HEK293 (cell line): ENCODE measurements at regions not wholly inside any gene's neighbourhood (a gene's known extent, or its start where the extent isn't known, plus 50 kb on each side); places are given as distances from the start of the nearest gene placed in this dataset.

ENCODE experiments used
- CTCF ChIA-PET: fragments of 350-600 bp; formaldehyde crosslinking; extraction: SDS; loops from one replicate; lab custom pipeline; 2021; ENCODE audit warnings: antibody characterized with exemption; lab: Yijun Ruan, JAX
- POLR2A ChIA-PET: fragments of 300-600 bp; formaldehyde crosslinking; extraction: SDS; loops from one replicate; lab custom pipeline; 2020; ENCODE audit warnings: antibody characterized with exemption, inconsistent platforms; lab: Yijun Ruan, JAX
- H3K27ac ChIP-seq: fragments of 200-500 bp; sonication (Bioruptor generic); 2 replicates; pipeline ENCODE4 v1.5.1; 2014; ENCODE audit warnings: low read depth, low read length, control low read depth, inconsistent platforms; ENCODE audit errors: extremely low read depth
- H3K36me3 ChIP-seq, 2 experiments: fragments of 200-500 bp in 1 of 2; sonication (Bioruptor generic) in 1 of 2; 1 replicate in 1 of 2; 2 replicates in 1 of 2; pipeline ENCODE4 v1.5.1; 2014 to 2017; ENCODE audit warnings: inconsistent platforms in 2 of 2, low read length in 2 of 2; ENCODE audit not compliant: control insufficient read depth in 2 of 2, insufficient read depth in 1 of 2
- H3K4me1 ChIP-seq: fragments of 200-500 bp; sonication (Bioruptor generic); 2 replicates; pipeline ENCODE4 v1.5.1; 2014; ENCODE audit warnings: mild to moderate bottlenecking, low read length, inconsistent platforms; ENCODE audit not compliant: control insufficient read depth, insufficient read depth
- H3K4me3 ChIP-seq: 2 replicates; pipeline ENCODE4 v1.5.1; 2011; ENCODE audit warnings: low read depth, mild to moderate bottlenecking, control low read depth, low read length, moderate library complexity
- H3K9me3 ChIP-seq: fragments of 200-500 bp; sonication (Bioruptor generic); 2 replicates; pipeline ENCODE4 v1.5.1; 2014; ENCODE audit warnings: low read depth, low read length, inconsistent platforms; ENCODE audit not compliant: control insufficient read depth, insufficient read depth
- GLIS2 ChIP-seq: fragments of 450-650 bp; formaldehyde crosslinking; IDR thresholded peaks from 2 replicates; pipeline ENCODE4 v1.5.1; 2016; ENCODE audit warnings: missing biosample characterization, missing genetic modification characterization
- HOXD13 ChIP-seq: sonication (generic); formaldehyde crosslinking; IDR thresholded peaks from 2 replicates; pipeline ENCODE4 v1.8.0; 2022; ENCODE audit warnings: missing genetic modification reagents, borderline replicate concordance
- IKZF3 ChIP-seq: fragments of 450-650 bp; IDR thresholded peaks from 2 replicates; pipeline ENCODE4 v1.5.0; 2018; ENCODE audit warnings: missing biosample characterization, mild to moderate bottlenecking, missing genetic modification characterization, moderate library complexity
- MYNN ChIP-seq: fragments of 450-650 bp; formaldehyde crosslinking; IDR thresholded peaks from 2 replicates; pipeline ENCODE4 v1.5.1; 2016; ENCODE audit warnings: missing biosample characterization, missing genetic modification characterization, borderline replicate concordance
- SETDB1 ChIP-seq: IDR thresholded peaks from one replicate; pipeline ENCODE4 v1.6.1; 2017; ENCODE audit warnings: mild to moderate bottlenecking, low read length, moderate library complexity, mixed read lengths; ENCODE audit not compliant: insufficient read length
- SP2 ChIP-seq: fragments of 450-650 bp; formaldehyde crosslinking; IDR thresholded peaks from 2 replicates; pipeline ENCODE4 v1.5.1; 2016; ENCODE audit warnings: missing biosample characterization, missing genetic modification characterization
- SP7 ChIP-seq: fragments of 450-650 bp; formaldehyde crosslinking; IDR thresholded peaks from 2 replicates; pipeline ENCODE4 v1.5.1; 2016; ENCODE audit warnings: missing biosample characterization, missing genetic modification characterization
- ZBTB21 ChIP-seq: fragments of 450-650 bp; formaldehyde crosslinking; IDR thresholded peaks from 2 replicates; pipeline ENCODE4 v1.5.1; 2017; ENCODE audit warnings: missing biosample characterization, missing genetic modification characterization
- ZBTB8A ChIP-seq: fragments of 450-650 bp; formaldehyde crosslinking; IDR thresholded peaks from 2 replicates; pipeline ENCODE4 v1.5.1; 2016; ENCODE audit warnings: missing biosample characterization, missing genetic modification characterization
- ZFP3 ChIP-seq: fragments of 450-650 bp; formaldehyde crosslinking; IDR thresholded peaks from 2 replicates; pipeline ENCODE4 v1.5.1; 2016; ENCODE audit warnings: low read depth, missing biosample characterization, missing genetic modification characterization
- ZNF121 ChIP-seq: fragments of 450-650 bp; formaldehyde crosslinking; IDR thresholded peaks from 2 replicates; pipeline ENCODE4 v1.5.1; 2016; ENCODE audit warnings: missing biosample characterization, missing genetic modification characterization
- ZNF174 ChIP-seq: fragments of 450-650 bp; formaldehyde crosslinking; IDR thresholded peaks from 2 replicates; pipeline ENCODE4 v1.5.0; 2017; ENCODE audit warnings: missing biosample characterization, mild to moderate bottlenecking, missing genetic modification characterization
- ZNF311 ChIP-seq: fragments of 450-650 bp; formaldehyde crosslinking; IDR thresholded peaks from 2 replicates; pipeline ENCODE4 v1.5.1; 2017; ENCODE audit warnings: missing biosample characterization, missing genetic modification characterization, borderline replicate concordance
- ZNF366 ChIP-seq: fragments of 450-650 bp; formaldehyde crosslinking; conservative IDR thresholded peaks from 2 replicates; pipeline ENCODE4 v1.5.1; 2016; ENCODE audit warnings: missing biosample characterization, missing genetic modification characterization
- ZNF423 ChIP-seq: fragments of 450-650 bp; formaldehyde crosslinking; IDR thresholded peaks from 2 replicates; pipeline ENCODE4 v1.5.1; 2016; ENCODE audit warnings: missing biosample characterization, missing genetic modification characterization
- ZNF48 ChIP-seq: fragments of 450-650 bp; formaldehyde crosslinking; IDR thresholded peaks from 2 replicates; pipeline ENCODE4 v1.5.1; 2016; ENCODE audit warnings: missing biosample characterization, missing genetic modification characterization
- ZNF501 ChIP-seq: fragments of 450-650 bp; formaldehyde crosslinking; IDR thresholded peaks from 2 replicates; pipeline ENCODE4 v1.5.1; 2016; ENCODE audit warnings: missing biosample characterization, missing genetic modification characterization
- ZNF530 ChIP-seq: fragments of 450-650 bp; formaldehyde crosslinking; IDR thresholded peaks from 2 replicates; pipeline ENCODE4 v1.5.1; 2016; ENCODE audit warnings: low read depth, missing biosample characterization, missing genetic modification characterization
- ZNF580 ChIP-seq: fragments of 450-650 bp; formaldehyde crosslinking; IDR thresholded peaks from 2 replicates; pipeline ENCODE4 v1.5.1; 2016; ENCODE audit warnings: missing biosample characterization, missing genetic modification characterization
- ZNF600 ChIP-seq: fragments of 450-650 bp; formaldehyde crosslinking; IDR thresholded peaks from 2 replicates; pipeline ENCODE4 v1.5.1; 2016; ENCODE audit warnings: missing biosample characterization, missing genetic modification characterization
- ZNF776 ChIP-seq: fragments of 450-650 bp; formaldehyde crosslinking; IDR thresholded peaks from 2 replicates; pipeline ENCODE4 v1.5.0; 2017; ENCODE audit warnings: missing biosample characterization, missing genetic modification characterization, borderline replicate concordance
- ZNF792 ChIP-seq: fragments of 450-650 bp; formaldehyde crosslinking; IDR thresholded peaks from 2 replicates; pipeline ENCODE4 v1.5.1; 2016; ENCODE audit warnings: missing biosample characterization, missing genetic modification characterization
- ZNF830 ChIP-seq: fragments of 450-650 bp; IDR thresholded peaks from 2 replicates; pipeline ENCODE4 v1.5.0; 2018; ENCODE audit warnings: missing biosample characterization, missing genetic modification characterization, low read depth, mild to moderate bottlenecking, moderate library complexity
- ZNF837 ChIP-seq: fragments of 450-650 bp; formaldehyde crosslinking; IDR thresholded peaks from 2 replicates; pipeline ENCODE4 v1.5.1; 2016; ENCODE audit warnings: missing biosample characterization, missing genetic modification characterization
- TF ChIP-seq, protein P1 (sequence below): fragments of 450-650 bp; formaldehyde crosslinking; IDR thresholded peaks from 2 replicates; pipeline ENCODE4 v1.5.1; 2016; ENCODE audit warnings: missing biosample characterization, missing genetic modification characterization

GRCh38 chr9:19665146-19665863 is 123.5 kb downstream of the SLC24A2 start:
- Histone ChIP-seq H3K4me3 (no peak overlapping the region), H3K36me3 (no peaks in the 10 kb centered on the region), H3K9me3 (no peaks in the 10 kb centered on the region), H3K4me1 (no peaks in the 10 kb centered on the region), H3K27ac (no peak overlapping the region)
- TF ChIP-seq, protein P1, sequence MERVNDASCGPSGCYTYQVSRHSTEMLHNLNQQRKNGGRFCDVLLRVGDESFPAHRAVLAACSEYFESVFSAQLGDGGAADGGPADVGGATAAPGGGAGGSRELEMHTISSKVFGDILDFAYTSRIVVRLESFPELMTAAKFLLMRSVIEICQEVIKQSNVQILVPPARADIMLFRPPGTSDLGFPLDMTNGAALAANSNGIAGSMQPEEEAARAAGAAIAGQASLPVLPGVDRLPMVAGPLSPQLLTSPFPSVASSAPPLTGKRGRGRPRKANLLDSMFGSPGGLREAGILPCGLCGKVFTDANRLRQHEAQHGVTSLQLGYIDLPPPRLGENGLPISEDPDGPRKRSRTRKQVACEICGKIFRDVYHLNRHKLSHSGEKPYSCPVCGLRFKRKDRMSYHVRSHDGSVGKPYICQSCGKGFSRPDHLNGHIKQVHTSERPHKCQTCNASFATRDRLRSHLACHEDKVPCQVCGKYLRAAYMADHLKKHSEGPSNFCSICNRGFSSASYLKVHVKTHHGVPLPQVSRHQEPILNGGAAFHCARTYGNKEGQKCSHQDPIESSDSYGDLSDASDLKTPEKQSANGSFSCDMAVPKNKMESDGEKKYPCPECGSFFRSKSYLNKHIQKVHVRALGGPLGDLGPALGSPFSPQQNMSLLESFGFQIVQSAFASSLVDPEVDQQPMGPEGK = no peak
- TF ChIP-seq ZNF48 (tag by site-specific recombination) (no peak), ZNF776 (tag by site-specific recombination) (no peak), ZNF423 (tag by site-specific recombination) (no peak), ZNF530 (tag by site-specific recombination) (no peak), ZNF580 (no peak), ZNF830 (no peak), ZNF366 (no peak), ZNF600 (tag by site-specific recombination) (no peak), ZNF174 (no peak)
- CTCF ChIA-PET = interaction anchor here (0.7 to 1.2 kb wide), 2 partner anchors 54 to 169 kb away, joined by 4 read pairs; no protein-coding TSS in a partner anchor
- POLR2A ChIA-PET = no interaction called here

DNA sequence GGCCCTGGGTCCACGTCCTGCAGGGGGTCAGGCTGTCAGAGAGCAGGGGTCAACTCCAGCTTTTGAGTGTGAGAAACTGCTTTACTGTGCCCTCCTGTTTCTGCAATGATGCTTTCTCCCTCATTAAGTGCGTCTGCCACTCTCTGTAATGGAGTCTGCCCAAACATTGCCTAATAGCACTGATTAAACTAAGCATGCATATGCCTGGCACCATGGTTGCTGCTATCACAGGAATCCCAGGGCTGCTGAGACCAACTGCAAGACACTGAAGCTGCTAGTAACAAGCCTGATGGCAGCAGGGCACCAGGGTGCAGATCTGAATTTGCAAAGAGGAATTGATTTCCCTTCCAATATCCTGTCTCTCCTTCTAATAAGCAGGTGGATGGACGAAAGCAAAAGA is 125.3 kb downstream of the SLC24A2 start:
- Histone ChIP-seq H3K4me3 (no peak overlapping the region), H3K4me1 (no peaks in the 10 kb centered on the region), H3K9me3 (no peaks in the 10 kb centered on the region), H3K36me3 (no peaks in the 10 kb centered on the region), H3K27ac (no peak overlapping the region)
- POLR2A ChIA-PET = no interaction called here
- CTCF ChIA-PET = no interaction called here
- no peak for TF ChIP-seq ZNF837 (tag by site-specific recombination)
- no peak for TF ChIP-seq IKZF3 (tag by site-specific recombination)
- TF ChIP-seq ZFP3 (tag by site-specific recombination) = no peak
- no peak for TF ChIP-seq ZBTB8A (tag by site-specific recombination)
- no peak for TF ChIP-seq GLIS2 (tag by site-specific recombination)
- TF ChIP-seq ZNF121 (tag by site-specific recombination) = no peak
- no peak for TF ChIP-seq SP7 (tag by site-specific recombination)
- TF ChIP-seq ZNF776 (tag by site-specific recombination) = no peak
- no peak for TF ChIP-seq SETDB1
- no peak for TF ChIP-seq ZNF501 (tag by site-specific recombination)
- TF ChIP-seq ZNF311 (tag by site-specific recombination) = no peak
- TF ChIP-seq MYNN (tag by site-specific recombination) = no peak
- TF ChIP-seq ZNF792 (tag by site-specific recombination) = no peak
- no peak for TF ChIP-seq ZNF580
- TF ChIP-seq SP2 (tag by site-specific recombination) = no peak
- no peak for TF ChIP-seq HOXD13
- TF ChIP-seq ZBTB21 (tag by site-specific recombination) = no peak
- TF ChIP-seq, all 188 proteins: peak for 0
